CD14-positive monocyte (primary cell): ENCODE measurements at regions not wholly inside any gene's neighbourhood (a gene's known extent, or its start where the extent isn't known, plus 50 kb on each side); places are given as distances from the start of the nearest gene placed in this dataset.

Experiments
- DNase-seq, 3 donors: peaks; one replicate each; pipeline ENCODE4 v3.0.0-alpha.2; 2011 to 2022
- H2AFZ ChIP-seq: 2 replicates; pipeline ENCODE4 v1.6.0; 2012; ENCODE audit warnings: mild to moderate bottlenecking, low read depth, low read length, inconsistent platforms; ENCODE audit not compliant: insufficient read depth, poor library complexity, severe bottlenecking
- H3K27ac ChIP-seq, 2 donors: 1 replicate in 1 of 2; 2 replicates in 1 of 2; pipeline ENCODE4 v1.5.1; 2012 to 2013; ENCODE audit warnings: low read length in 2 of 2, control low read depth in 1 of 2, inconsistent platforms in 1 of 2, low read depth in 1 of 2, mild to moderate bottlenecking in 1 of 2
- H3K27me3 ChIP-seq, 2 donors: one replicate each; pipeline versions ENCODE4 v1.6.0 to v1.6.1; 2011 to 2013; ENCODE audit warnings: low read length in 2 of 2; ENCODE audit not compliant: control insufficient read depth in 2 of 2, insufficient read depth in 2 of 2
- H3K36me3 ChIP-seq, 2 donors: replicated peaks in 1 of 2; 1 replicate in 1 of 2; 2 replicates in 1 of 2; pipeline versions ENCODE4 v1.5.1 to v1.6.1; 2012 to 2013; ENCODE audit warnings: low read length in 2 of 2, control low read depth in 1 of 2, inconsistent platforms in 1 of 2, mild to moderate bottlenecking in 1 of 2; ENCODE audit not compliant: insufficient read depth in 2 of 2, control insufficient read depth in 1 of 2
- H3K4me1 ChIP-seq, 2 donors: 1 replicate in 1 of 2; 2 replicates in 1 of 2; pipeline versions ENCODE4 v1.5.1 to v1.6.1; 2012 to 2013; ENCODE audit warnings: low read length in 2 of 2, control low read depth in 1 of 2, inconsistent platforms in 1 of 2, mild to moderate bottlenecking in 1 of 2, moderate library complexity in 1 of 2; ENCODE audit not compliant: insufficient read depth in 2 of 2, control insufficient read depth in 1 of 2
- H3K4me2 ChIP-seq: replicated peaks from 2 replicates; pipeline ENCODE3; 2012; ENCODE audit warnings: low read length, moderate library complexity, mild to moderate bottlenecking; ENCODE audit not compliant: poor library complexity, severe bottlenecking; ENCODE audit errors: extremely low read depth
- H3K4me3 ChIP-seq, 3 experiments: fragments of 200-600 bp in 1 of 3; sonication (generic) in 1 of 3; replicated peaks in 1 of 3; 1 replicate in 2 of 3; 2 replicates in 1 of 3; pipeline ENCODE4 v1.5.1; 2011 to 2013; ENCODE audit warnings: low read length in 3 of 3, mild to moderate bottlenecking in 3 of 3, control low read depth in 2 of 3, low read depth in 2 of 3, inconsistent platforms in 1 of 3, moderate library complexity in 1 of 3
- H3K79me2 ChIP-seq: 2 replicates; pipeline ENCODE4 v1.6.0; 2012; ENCODE audit warnings: mild to moderate bottlenecking, control low read depth, inconsistent platforms, low read length, moderate library complexity; ENCODE audit not compliant: insufficient read depth
- H3K9ac ChIP-seq: 2 replicates; pipeline ENCODE4 v1.6.0; 2017; ENCODE audit warnings: low read length, mild to moderate bottlenecking; ENCODE audit not compliant: insufficient read depth, poor library complexity, severe bottlenecking
- H3K9me3 ChIP-seq, 2 donors: replicated peaks in 1 of 2; 1 replicate in 1 of 2; 2 replicates in 1 of 2; pipeline versions ENCODE4 v1.5.1 to v1.6.1; 2012 to 2013; ENCODE audit warnings: low read length in 2 of 2, control low read depth in 1 of 2; ENCODE audit not compliant: control insufficient read depth in 1 of 2, insufficient read depth in 1 of 2
- H4K20me1 ChIP-seq: 2 replicates; pipeline ENCODE4 v1.6.0; 2012; ENCODE audit warnings: mild to moderate bottlenecking, low read length, control low read depth, moderate library complexity; ENCODE audit not compliant: insufficient read depth
- H3K27ac Mint-ChIP-seq, 7 donors: one replicate each; pipeline ENCODE4 v1.8.0; 2020; ENCODE audit warnings: mild to moderate bottlenecking in 7 of 7, mixed read lengths in 7 of 7, moderate library complexity in 6 of 7, inconsistent platforms in 2 of 7
- H3K27me3 Mint-ChIP-seq, 3 donors: one replicate each; pipeline ENCODE4 v1.8.0; 2021 to 2022; ENCODE audit warnings: low read depth in 3 of 3, mild to moderate bottlenecking in 3 of 3, mixed read lengths in 3 of 3, moderate library complexity in 3 of 3, inconsistent platforms in 1 of 3
- H3K36me3 Mint-ChIP-seq, 2 donors: one replicate each; pipeline ENCODE4 v1.8.0; 2020; ENCODE audit warnings: mixed read lengths in 2 of 2, inconsistent platforms in 1 of 2, mild to moderate bottlenecking in 1 of 2
- H3K4me1 Mint-ChIP-seq: one replicate; pipeline ENCODE4 v1.8.0; 2020; ENCODE audit warnings: mild to moderate bottlenecking, mixed read lengths
- H3K4me3 Mint-ChIP-seq, 2 donors: one replicate each; pipeline ENCODE4 v1.8.0; 2020; ENCODE audit warnings: mild to moderate bottlenecking in 2 of 2, mixed read lengths in 2 of 2, moderate library complexity in 1 of 2
- H3K9me3 Mint-ChIP-seq, 7 donors: one replicate each; pipeline ENCODE4 v1.8.0; 2020 to 2022; ENCODE audit warnings: mixed read lengths in 7 of 7, mild to moderate bottlenecking in 6 of 7, moderate library complexity in 6 of 7, inconsistent platforms in 2 of 7
- CTCF ChIP-seq: fragments of 200-600 bp; IDR thresholded peaks from one replicate; pipeline ENCODE4 v1.8.0; 2022; ENCODE audit warnings: antibody characterized with exemption, mild to moderate bottlenecking
- WGBS: methylation state at CpG from one replicate; pipeline ENCODE4 v1.1.5; 2013; ENCODE audit warnings: missing lambda C conversion rate; ENCODE audit not compliant: insufficient coverage; 5-methylcytosine and 5-hydroxymethylcytosine counted together
- intact Hi-C, 2 donors: fragments of 100-400 bp; cut with micrococcal nuclease; formaldehyde crosslinking; loops; one replicate each; pipeline versions ENCODE4 v1.15.0 to v1.15.1; 2023

GRCh38 chr1:238639861-238640260 lies 746.5 kb upstream of the CHRM3 start:
- intact Hi-C loops = no loop called here
- H3K4me1 Mint-ChIP-seq = no peaks in the 10 kb centered on the region
- DNase-seq = no peak
- H3K27ac Mint-ChIP-seq = no peak overlapping the region
- Histone ChIP-seq H2AFZ (no peak overlapping the region), H3K79me2 (no peaks in the 10 kb centered on the region), H3K9ac (no peak overlapping the region), H3K9me3 (peaks cover 0 to 9% of the 10 kb centered on the region in 2 donors), H3K27ac (no peak overlapping the region), H3K4me2 (no peak overlapping the region), H3K27me3 (no peaks in the 10 kb centered on the region), H3K4me3 (no peak overlapping the region), H3K4me1 (no peaks in the 10 kb centered on the region), H4K20me1 (no peaks in the 10 kb centered on the region), H3K36me3 (no peaks in the 10 kb centered on the region)
- no peak overlapping the region for H3K4me3 Mint-ChIP-seq
- no peaks in the 10 kb centered on the region for H3K36me3 Mint-ChIP-seq
- no peak for TF ChIP-seq CTCF
- H3K9me3 Mint-ChIP-seq = peaks cover 3 to 12% (median 7%) of the 10 kb centered on the region in 7 donors
- H3K27me3 Mint-ChIP-seq = no peaks in the 10 kb centered on the region

GRCh38 chr1:238628110-238628509 lies 737.4 kb upstream of the ZP4 start:
- Histone ChIP-seq H3K4me3 (no peak overlapping the region), H3K27ac (no peak overlapping the region), H3K27me3 (no peaks in the 10 kb centered on the region), H2AFZ (no peak overlapping the region), H3K36me3 (no peaks in the 10 kb centered on the region), H3K9ac (no peak overlapping the region), H3K4me2 (no peak overlapping the region), H3K4me1 (no peaks in the 10 kb centered on the region), H3K9me3 (peaks cover 6 to 12% of the 10 kb centered on the region in 2 donors), H4K20me1 (no peaks in the 10 kb centered on the region), H3K79me2 (no peaks in the 10 kb centered on the region)
- no peak for DNase-seq
- Mint-ChIP-seq H3K36me3 (no peaks in the 10 kb centered on the region), H3K27ac (no peak overlapping the region), H3K4me3 (no peak overlapping the region), H3K4me1 (no peaks in the 10 kb centered on the region), H3K9me3 (peaks cover 2 to 12% (median 8%) of the 10 kb centered on the region in 7 donors), H3K27me3 (no peaks in the 10 kb centered on the region)
- intact Hi-C loops = no loop called here
- TF ChIP-seq CTCF = no peak
- no CpG with 5 or more reads among the region's 2 CpGs for WGBS
